ENCODE measurements at regions not wholly inside any gene's neighbourhood (a gene's known extent, or its start where the extent isn't known, plus 50 kb on each side); places are given as distances from the start of the nearest gene placed in this dataset.
"Not testable (repeated sequence)": the region's sequence is repeated elsewhere in the genome, so short reads cannot be mapped to it uniquely, and the experiment has no call there.

DNA sequence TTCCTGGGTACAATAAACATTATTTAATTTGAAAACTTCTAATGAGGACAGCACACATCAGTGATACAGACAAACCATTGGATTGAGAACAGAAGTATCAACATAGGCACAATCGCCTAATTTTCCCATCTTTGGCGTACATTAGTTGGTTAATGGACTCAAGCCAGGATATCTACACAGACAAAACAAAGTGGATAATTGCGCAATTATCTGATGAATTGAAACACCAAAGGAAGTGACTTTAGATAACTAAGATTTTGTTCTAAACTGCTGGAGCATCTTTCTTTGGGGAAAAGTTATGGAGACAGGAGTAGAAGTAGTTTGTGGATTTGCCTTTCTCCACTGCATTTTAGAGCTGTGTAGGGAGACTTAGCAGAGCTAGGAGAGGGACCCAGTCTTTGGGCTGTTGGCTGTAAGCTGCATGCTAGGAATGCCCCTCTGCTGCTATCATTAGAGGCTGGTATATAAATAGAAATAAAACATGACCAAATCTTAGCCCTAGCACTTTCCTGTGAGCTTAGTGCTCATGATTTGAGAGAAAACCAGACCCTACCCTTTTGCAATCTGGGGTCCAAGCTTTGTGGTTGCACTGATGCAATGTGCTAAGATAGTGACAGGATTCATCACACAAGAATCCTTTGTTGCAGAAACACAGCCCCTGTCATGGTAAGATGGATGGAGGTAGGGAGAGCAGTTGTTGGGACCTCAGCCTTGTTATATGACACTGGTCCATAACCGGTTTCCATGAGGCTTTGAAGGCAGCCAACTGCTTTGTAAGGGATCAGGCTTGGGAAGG lies 264.5 kb upstream of the PIK3C3 start:
- DNase-seq: no peak

GRCh38 chr18:41687138-41687537 lies 267.9 kb upstream of the PIK3C3 start:
- DNase-seq: no peak

- no peak for DNase-seq
Measured at GRCh38 chr18:41681138-41681880, 273.7 kb upstream of the PIK3C3 start.

DNA sequence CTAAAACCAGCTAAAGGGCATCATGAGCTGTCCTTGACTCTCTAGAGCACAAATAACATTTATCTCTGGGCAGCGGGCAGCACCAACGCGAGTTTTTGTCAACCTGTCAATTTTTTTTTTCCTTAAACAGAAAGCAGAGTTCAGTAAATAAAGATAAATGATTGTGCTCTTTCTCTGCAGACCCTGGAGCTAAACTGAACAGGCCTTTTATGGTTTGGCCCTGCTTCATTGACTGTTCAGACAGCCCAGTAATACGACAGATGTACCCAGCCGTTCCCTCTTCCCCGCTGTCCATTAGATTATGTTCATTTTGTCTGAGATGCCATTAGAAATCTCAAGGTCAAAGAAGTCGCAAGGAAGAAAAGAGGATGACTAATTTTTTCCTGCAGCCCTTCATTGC lies 280.5 kb upstream of the PIK3C3 start:
- DNase-seq: no peak

- no peak for DNase-seq
Measured at GRCh38 chr18:41666231-41666630, 288.8 kb upstream of the PIK3C3 start.

DNA sequence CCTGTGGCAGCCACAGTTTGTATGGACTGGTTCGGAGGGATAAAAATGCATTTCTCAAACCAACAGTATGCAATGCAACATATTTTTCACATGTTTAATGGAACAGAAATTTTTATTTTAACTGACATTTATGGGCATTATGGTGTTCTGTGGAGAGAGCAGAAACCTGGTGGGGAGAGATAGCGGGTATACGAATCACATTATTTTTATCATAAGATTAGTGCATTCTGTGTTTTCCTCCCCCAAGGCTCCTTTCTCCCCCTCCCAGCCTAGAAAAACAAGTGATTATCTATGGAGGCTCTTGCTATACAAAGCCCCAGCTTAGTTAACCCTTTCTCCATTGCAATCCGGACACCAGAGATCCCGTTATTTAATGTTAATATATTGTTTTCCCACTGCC lies 289.8 kb upstream of the PIK3C3 start:
- DNase-seq: no peak

DNA sequence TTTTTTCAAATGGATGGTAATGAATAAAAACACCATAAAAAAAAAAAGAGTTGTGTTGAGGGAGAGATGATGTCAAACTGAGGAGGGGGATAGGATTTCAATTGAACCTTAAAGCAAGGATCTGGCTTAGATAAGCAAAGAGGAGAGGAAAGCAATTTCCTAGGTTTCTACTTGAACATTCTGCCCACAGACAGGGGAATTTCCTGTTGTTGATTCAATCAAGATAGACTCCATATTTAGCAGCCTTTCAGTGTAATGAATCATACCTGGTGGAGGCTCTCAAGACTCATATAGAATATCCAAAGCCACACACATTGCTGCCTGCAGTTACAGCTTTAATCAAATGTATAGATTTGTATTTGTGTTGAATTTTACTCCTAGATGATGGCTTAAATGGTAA lies 294.4 kb upstream of the PIK3C3 start:
- no peak for DNase-seq

- DNase-seq: no peak
Measured at GRCh38 chr18:41659438-41660130, 295.4 kb upstream of the PIK3C3 start.

- no peak for DNase-seq
Measured at GRCh38 chr18:41657189-41657588, 297.8 kb upstream of the PIK3C3 start.

- DNase-seq: no peak
Measured at GRCh38 chr18:41655074-41655473, 300.0 kb upstream of the PIK3C3 start.

GRCh38 chr18:41647914-41648313 lies 307.1 kb upstream of the PIK3C3 start:
- no peak for DNase-seq

DNA sequence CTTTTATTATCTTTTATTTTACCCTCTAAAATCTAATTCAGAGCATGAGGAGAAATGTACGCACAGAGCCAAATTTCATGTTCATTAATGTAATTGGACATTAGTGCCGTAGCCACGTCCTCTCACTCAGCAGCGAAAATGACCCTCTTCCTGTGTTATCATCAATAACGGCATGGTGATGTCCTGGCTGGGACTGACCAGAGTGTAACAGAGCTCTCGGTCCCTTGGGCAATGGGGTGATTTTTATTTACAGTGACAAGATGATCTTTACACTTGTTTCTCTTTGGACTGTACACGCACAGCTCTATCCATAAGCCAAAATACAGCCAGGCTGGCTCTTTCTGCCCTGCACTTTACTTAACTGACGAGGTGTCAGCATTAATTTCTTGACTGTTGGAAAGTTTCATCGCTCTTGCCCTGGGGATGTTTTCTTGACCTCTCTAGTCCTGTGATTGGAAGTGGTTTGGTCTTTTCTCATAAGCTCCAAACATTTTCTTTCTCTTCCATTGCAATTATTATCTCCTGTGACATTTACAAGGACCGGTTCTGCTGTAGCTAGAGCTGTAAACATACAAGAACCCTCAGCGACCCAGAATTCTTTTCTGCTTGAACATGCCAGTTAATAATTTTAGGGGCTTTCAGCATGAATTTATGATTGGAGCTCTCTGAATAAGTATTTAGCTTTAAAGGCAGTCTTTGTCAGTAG lies 308.0 kb upstream of the PIK3C3 start:
- DNase-seq: no peak

DNA sequence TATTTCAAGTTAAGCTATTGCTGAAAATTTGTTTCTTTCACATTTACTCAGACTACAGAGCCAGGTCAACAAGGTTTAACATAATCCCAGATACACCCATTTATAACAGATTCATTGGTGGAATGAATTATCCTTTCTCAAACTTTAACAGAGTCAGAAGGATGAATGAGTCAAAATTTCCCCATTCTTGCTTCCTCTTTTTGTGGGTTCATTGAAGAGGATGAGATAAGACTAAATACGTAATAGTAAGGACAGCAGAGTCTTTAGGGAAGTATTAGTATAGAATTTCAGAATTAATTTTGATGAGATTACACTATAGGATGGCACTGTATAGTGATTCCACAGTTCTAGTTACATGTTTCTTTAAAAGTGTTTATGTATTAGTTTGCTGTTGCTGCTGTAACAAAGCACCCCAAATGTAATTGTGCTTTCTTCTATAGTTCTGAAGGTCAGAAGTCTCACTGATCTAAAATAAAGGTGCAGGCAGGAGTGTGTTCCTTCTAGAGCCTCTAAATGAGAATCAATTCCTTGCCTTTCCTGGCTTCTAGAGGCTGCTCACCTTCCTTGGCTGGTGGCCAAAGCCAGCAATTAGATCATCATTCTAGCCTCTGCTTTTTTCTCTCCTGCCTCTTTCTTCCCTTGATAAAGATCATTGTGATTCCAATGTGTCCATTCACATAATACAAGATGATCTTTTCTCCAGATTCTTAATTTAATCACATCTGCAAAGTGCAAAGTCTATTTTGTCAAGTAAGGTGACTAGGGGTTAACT lies 309.3 kb upstream of the PIK3C3 start:
- no peak for DNase-seq

- DNase-seq: no peak
Measured at GRCh38 chr18:41644466-41644865, 310.6 kb upstream of the PIK3C3 start.

GRCh38 chr18:41643427-41643826 lies 311.6 kb upstream of the PIK3C3 start:
- DNase-seq: no peak

- DNase-seq: no peak
Measured at GRCh38 chr18:41642756-41643155, 312.3 kb upstream of the PIK3C3 start.

DNA sequence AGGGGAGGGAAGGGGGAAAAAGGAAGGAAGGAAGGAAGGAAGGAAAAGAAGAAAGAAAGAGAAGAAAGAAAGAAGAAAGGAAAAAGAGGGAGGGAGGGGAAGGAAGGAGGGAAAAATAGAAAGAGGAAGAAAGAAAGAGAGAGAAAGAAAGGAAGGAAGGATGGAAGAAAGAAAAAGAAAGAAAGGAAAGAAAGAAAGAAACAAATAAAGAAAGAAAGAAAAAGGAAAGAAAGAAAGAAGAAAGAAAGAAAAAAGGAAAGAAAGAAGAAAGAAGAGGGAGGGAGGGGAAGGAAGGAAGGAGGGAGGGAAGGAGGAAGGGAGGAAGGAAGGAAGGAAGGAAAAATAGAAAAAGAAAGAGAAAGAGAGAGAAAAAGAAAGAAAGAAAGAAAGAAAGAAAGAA lies 315.8 kb upstream of the PIK3C3 start:
- DNase-seq: no peak

- not testable (repeated sequence) for DNase-seq
Measured at GRCh38 chr18:41631723-41632285, 323.2 kb upstream of the PIK3C3 start.

GRCh38 chr18:41630232-41630886 lies 324.7 kb upstream of the PIK3C3 start:
- DNase-seq: no peak

GRCh38 chr18:41624460-41624859 lies 330.6 kb upstream of the PIK3C3 start:
- DNase-seq: no peak

GRCh38 chr18:41621177-41621576 lies 333.9 kb upstream of the PIK3C3 start:
- DNase-seq: no peak
